Cerebellar nuclear complex (tissue), 1 donor: ENCODE measurements at regions not wholly inside any gene's neighbourhood (a gene's known extent, or its start where the extent isn't known, plus 50 kb on each side); places are given as distances from the start of the nearest gene placed in this dataset.

Experiments
- DNase-seq, 2 experiments: peaks; one replicate each; lab custom pipeline; 2025; lab: John Stamatoyannopoulos, UW

- no peak for DNase-seq
Observed at GRCh38 chr2:15886231-15886630, 54.1 kb upstream of the MYCN start.

- no peak for DNase-seq
Observed at GRCh38 chr2:15889442-15890123, 50.8 kb upstream of the MYCN start.

GRCh38 chr2:15890124-15890754 lies 50.1 kb upstream of the MYCN start:
- no peak for DNase-seq
